D721Med (cell line): ENCODE measurements at regions not wholly inside any gene's neighbourhood (a gene's known extent, or its start where the extent isn't known, plus 50 kb on each side); places are given as distances from the start of the nearest gene placed in this dataset.
"Not testable (repeated sequence)": the region's sequence is repeated elsewhere in the genome, so short reads cannot be mapped to it uniquely, and the experiment has no call there.

Experiments used
- DNase-seq: peaks from one replicate; pipeline ENCODE4 v3.0.0; 2011; ENCODE audit warnings: low spot score; ENCODE audit not compliant: insufficient read length
- FAIRE-seq: peaks from 2 replicates; lab custom pipeline; 2011; peaks lifted over from hg19 to GRCh38; lab: Jason Lieb, UNC
- TF ChIP-seq, protein P1 (sequence below): IDR thresholded peaks from 2 replicates; pipeline ENCODE4 v1.5.1; 2012; ENCODE audit warnings: mild to moderate bottlenecking, control low read depth; ENCODE audit not compliant: insufficient read depth; ENCODE audit errors: missing control alignments

GRCh38 chr7:8831376-8831775 is 398.0 kb downstream of the NXPH1 start:
- TF ChIP-seq, protein P1, sequence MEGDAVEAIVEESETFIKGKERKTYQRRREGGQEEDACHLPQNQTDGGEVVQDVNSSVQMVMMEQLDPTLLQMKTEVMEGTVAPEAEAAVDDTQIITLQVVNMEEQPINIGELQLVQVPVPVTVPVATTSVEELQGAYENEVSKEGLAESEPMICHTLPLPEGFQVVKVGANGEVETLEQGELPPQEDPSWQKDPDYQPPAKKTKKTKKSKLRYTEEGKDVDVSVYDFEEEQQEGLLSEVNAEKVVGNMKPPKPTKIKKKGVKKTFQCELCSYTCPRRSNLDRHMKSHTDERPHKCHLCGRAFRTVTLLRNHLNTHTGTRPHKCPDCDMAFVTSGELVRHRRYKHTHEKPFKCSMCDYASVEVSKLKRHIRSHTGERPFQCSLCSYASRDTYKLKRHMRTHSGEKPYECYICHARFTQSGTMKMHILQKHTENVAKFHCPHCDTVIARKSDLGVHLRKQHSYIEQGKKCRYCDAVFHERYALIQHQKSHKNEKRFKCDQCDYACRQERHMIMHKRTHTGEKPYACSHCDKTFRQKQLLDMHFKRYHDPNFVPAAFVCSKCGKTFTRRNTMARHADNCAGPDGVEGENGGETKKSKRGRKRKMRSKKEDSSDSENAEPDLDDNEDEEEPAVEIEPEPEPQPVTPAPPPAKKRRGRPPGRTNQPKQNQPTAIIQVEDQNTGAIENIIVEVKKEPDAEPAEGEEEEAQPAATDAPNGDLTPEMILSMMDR: no peak
- FAIRE-seq (no peak), DNase-seq (no peak)

- FAIRE-seq (no peak), DNase-seq (no peak)
- TF ChIP-seq, protein P1: no peak
Measured at GRCh38 chr7:8833355-8833754, 399.9 kb downstream of the NXPH1 start.

- DNase-seq (no peak), FAIRE-seq (no peak)
- TF ChIP-seq, protein P1: no peak
Measured at GRCh38 chr7:8841171-8841570, 407.8 kb downstream of the NXPH1 start.

GRCh38 chr7:8871716-8872115 is 438.3 kb downstream of the NXPH1 start:
- no peak for DNase-seq
- TF ChIP-seq, protein P1: no peak
- FAIRE-seq: no peak

DNA sequence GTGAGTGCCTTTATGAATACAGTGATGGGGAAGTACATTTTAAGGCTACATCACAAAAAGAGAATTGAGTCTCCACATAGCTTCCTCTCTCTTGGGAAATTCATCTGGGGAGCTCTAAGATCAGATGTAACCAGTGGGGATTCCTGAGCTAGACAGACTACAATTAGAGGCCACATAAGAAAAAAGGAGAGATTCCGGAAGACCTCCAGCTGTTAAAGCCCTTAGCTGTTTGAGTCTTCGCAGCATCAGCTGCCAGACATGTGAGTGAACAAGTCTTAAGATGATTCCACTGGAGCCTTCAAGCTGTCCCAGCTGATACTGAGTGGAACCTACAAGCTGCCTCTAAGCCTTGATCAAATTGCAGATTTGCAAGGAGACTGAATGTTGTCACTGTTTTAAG is 448.5 kb downstream of the NXPH1 start:
- no peak for DNase-seq
- no peak for FAIRE-seq
- TF ChIP-seq, protein P1: no peak

DNA sequence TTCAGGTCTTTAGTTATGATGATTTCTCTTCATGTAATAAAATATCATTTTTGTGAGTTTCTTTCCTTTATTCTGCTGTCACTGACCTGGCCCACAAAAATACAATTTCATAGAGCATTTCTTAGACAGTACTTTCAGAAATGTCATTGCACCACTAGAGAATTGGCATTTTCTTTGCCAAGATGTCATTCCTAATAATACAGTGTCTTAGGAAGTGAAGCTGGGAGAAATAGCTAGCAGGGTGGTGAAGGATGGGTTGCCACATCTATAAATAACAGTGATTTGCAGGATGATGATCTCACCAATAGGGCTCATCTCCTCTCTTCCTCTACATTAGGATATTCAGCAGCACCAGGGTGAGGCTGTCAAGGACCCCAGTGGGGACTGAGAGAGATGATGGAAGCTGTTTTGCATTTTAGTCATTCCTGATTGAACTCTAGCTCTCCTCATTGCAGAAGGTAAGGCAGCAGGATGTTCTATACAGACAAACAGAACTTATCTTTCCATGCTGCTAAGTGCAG is 452.1 kb downstream of the NXPH1 start:
- FAIRE-seq: no peak
- TF ChIP-seq, protein P1: no peak

GRCh38 chr7:8890346-8890745 is 456.9 kb downstream of the NXPH1 start:
- not testable (repeated sequence) for FAIRE-seq, DNase-seq

More for the DNA sequence above, 452.1 kb downstream of the NXPH1 start:
- DNase-seq: no peak

- TF ChIP-seq, protein P1: no peak
- DNase-seq: no peak
- no peak for FAIRE-seq
Measured at GRCh38 chr7:8893775-8894174, 460.4 kb downstream of the NXPH1 start.
